CD4-positive, alpha-beta T cell (primary cell): ENCODE measurements at regions not wholly inside any gene's neighbourhood (a gene's known extent, or its start where the extent isn't known, plus 50 kb on each side); places are given as distances from the start of the nearest gene placed in this dataset.

Experiments used
- ATAC-seq: fragments of 200-7000 bp; cut with Tn5 transposase; one replicate; pipeline ENCODE4 v1.10.0; 2022; ENCODE audit warnings: mild to moderate bottlenecking; ENCODE audit not compliant: poor library complexity
- CTCF ChIA-PET: fragments of 350-600 bp; sonication (Branson Sonifier 250); formaldehyde crosslinking; loops from one replicate; lab custom pipeline; 2021; ENCODE audit warnings: antibody characterized with exemption, inconsistent platforms; lab: Charles Lee
- POLR2A ChIA-PET: fragments of 350-600 bp; sonication (Branson Sonifier 250); formaldehyde crosslinking; loops from one replicate; lab custom pipeline; 2021; ENCODE audit warnings: antibody characterized with exemption, inconsistent platforms; lab: Charles Lee
- DNase-seq, 14 experiments: peaks; one replicate each; pipeline ENCODE4 v3.0.0-alpha.2; 2013 to 2020; ENCODE audit warnings: mixed read lengths in 2 of 14
- H3K27ac ChIP-seq, 2 donors: one replicate each; pipeline versions ENCODE4 v1.5.1 to v1.7.0; 2013; ENCODE audit warnings: low read length in 2 of 2, low read depth in 1 of 2, mild to moderate bottlenecking in 1 of 2
- H3K27me3 ChIP-seq, 2 experiments: 1 replicate in 1 of 2; 2 replicates in 1 of 2; pipeline versions ENCODE4 v1.6.1 to v1.7.0; 2013; ENCODE audit warnings: low read length in 2 of 2, control low read depth in 1 of 2, mild to moderate bottlenecking in 1 of 2, moderate library complexity in 1 of 2; ENCODE audit not compliant: insufficient read depth in 2 of 2, control insufficient read depth in 1 of 2
- H3K36me3 ChIP-seq: one replicate; pipeline ENCODE4 v1.6.1; 2013; ENCODE audit warnings: low read length, control low read depth; ENCODE audit not compliant: insufficient read depth
- H3K4me1 ChIP-seq: one replicate; pipeline ENCODE4 v1.6.1; 2013; ENCODE audit warnings: low read length, control low read depth; ENCODE audit not compliant: insufficient read depth
- H3K4me3 ChIP-seq: one replicate; pipeline ENCODE4 v1.5.1; 2013; ENCODE audit warnings: mild to moderate bottlenecking, low read length, moderate library complexity
- H3K9me3 ChIP-seq, 2 experiments: 1 replicate in 1 of 2; 2 replicates in 1 of 2; pipeline versions ENCODE4 v1.6.1 to v1.7.0; 2013; ENCODE audit warnings: low read length in 2 of 2, mild to moderate bottlenecking in 2 of 2, control low read depth in 1 of 2, moderate library complexity in 1 of 2; ENCODE audit not compliant: control insufficient read depth in 1 of 2, insufficient read depth in 1 of 2
- H3K27ac Mint-ChIP-seq: one replicate; pipeline ENCODE4 v1.8.0; 2020; ENCODE audit warnings: mixed read lengths
- H3K27me3 Mint-ChIP-seq: one replicate; pipeline ENCODE4 v1.8.0; 2021; ENCODE audit warnings: mixed read lengths
- H3K36me3 Mint-ChIP-seq: one replicate; pipeline ENCODE4 v1.8.0; 2021; ENCODE audit warnings: low read depth, mixed read lengths
- H3K4me1 Mint-ChIP-seq: one replicate; pipeline ENCODE4 v1.8.0; 2021; ENCODE audit warnings: low read depth, mixed read lengths
- H3K4me3 Mint-ChIP-seq: one replicate; pipeline ENCODE4 v1.8.0; 2020; ENCODE audit warnings: mild to moderate bottlenecking, mixed read lengths
- H3K9me3 Mint-ChIP-seq: one replicate; pipeline ENCODE4 v1.8.0; 2020; ENCODE audit warnings: mixed read lengths
- CTCF ChIP-seq: fragments of 200-600 bp; IDR thresholded peaks from one replicate; pipeline ENCODE4 v1.8.0; 2022; ENCODE audit warnings: antibody characterized with exemption, mild to moderate bottlenecking
- intact Hi-C, 2 experiments: fragments of 100-400 bp; cut with DNase I in 1 of 2; cut with micrococcal nuclease in 1 of 2; formaldehyde crosslinking; loops; one replicate each; pipeline versions ENCODE4 v1.15.1 to v1.9.0; 2023 to 2025; cut with DNase I, micrococcal nuclease

DNA sequence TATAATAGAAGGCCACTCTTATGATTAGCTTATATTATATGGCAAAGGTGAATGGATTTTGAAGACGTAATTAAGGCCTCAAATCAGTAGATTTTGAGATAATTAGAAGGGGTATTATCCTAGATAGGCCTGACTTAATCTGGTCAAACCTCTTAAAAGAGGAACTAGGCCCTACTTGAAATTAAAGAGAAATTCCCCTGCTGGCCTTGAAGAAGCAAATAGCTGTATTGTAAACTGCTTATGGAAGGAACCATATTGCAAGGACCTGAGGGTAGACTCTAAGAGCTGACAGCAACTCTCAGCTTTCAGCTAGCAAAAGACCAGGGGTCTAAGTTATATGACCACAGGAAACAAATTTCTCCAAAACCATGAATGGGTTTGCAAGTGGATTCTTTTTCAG is 219.0 kb upstream of the ONECUT1 start:
- Histone ChIP-seq H3K36me3 (no peaks in the 10 kb centered on the region), H3K4me1 (no peaks in the 10 kb centered on the region), H3K4me3 (no peak overlapping the region), H3K27me3 (no peaks in the 10 kb centered on the region), H3K9me3 (no peaks in the 10 kb centered on the region), H3K27ac (no peak overlapping the region)
- no peak overlapping the region for H3K27ac Mint-ChIP-seq
- H3K27me3 Mint-ChIP-seq: peaks cover 5% of the 10 kb centered on the region
- POLR2A ChIA-PET: no interaction called here
- DNase-seq (no peak), ATAC-seq (no peak)
- no peaks in the 10 kb centered on the region for H3K36me3 Mint-ChIP-seq
- TF ChIP-seq CTCF: no peak
- intact Hi-C loops: no loop called here
- H3K9me3 Mint-ChIP-seq: no peaks in the 10 kb centered on the region
- H3K4me1 Mint-ChIP-seq: no peaks in the 10 kb centered on the region
- H3K4me3 Mint-ChIP-seq: no peak overlapping the region
- CTCF ChIA-PET: no interaction called here

DNA sequence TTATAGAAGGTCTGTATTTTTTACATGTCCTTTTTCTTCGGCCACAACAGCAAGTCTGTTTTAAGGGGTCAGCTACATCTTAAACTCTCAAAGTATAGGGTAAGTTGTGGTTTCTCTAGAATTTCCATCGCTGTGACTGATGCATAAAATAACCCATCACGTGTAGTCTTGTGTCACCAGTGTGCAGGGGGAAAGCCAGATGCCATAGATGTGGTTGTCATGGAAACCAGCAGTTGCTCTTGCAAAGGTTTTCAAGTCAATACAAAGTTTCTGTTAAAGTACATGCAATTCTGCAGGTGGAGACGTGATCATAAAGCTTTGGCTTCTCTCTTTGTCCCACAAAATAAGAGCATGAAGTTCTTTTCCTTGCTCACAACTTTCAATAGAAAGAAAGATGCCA is 210.3 kb upstream of the ONECUT1 start:
- no peak overlapping the region for H3K27ac Mint-ChIP-seq
- no peak overlapping the region for H3K4me3 Mint-ChIP-seq
- DNase-seq (no peak), ATAC-seq (no peak)
- no peaks in the 10 kb centered on the region for H3K36me3 Mint-ChIP-seq
- ChIA-PET CTCF (no interaction called here), POLR2A (no interaction called here)
- H3K4me3 ChIP-seq: no peak overlapping the region
- peaks cover 0 to 7% of the 10 kb centered on the region in 2 experiments for H3K27me3 ChIP-seq
- H3K9me3 ChIP-seq: no peaks in the 10 kb centered on the region
- H3K4me1 Mint-ChIP-seq: no peaks in the 10 kb centered on the region
- H3K27me3 Mint-ChIP-seq: peaks cover 15% of the 10 kb centered on the region
- no peak for TF ChIP-seq CTCF
- intact Hi-C loops: no loop called here
- no peak overlapping the region for H3K27ac ChIP-seq
- H3K4me1 ChIP-seq: no peaks in the 10 kb centered on the region
- H3K36me3 ChIP-seq: no peaks in the 10 kb centered on the region
- H3K9me3 Mint-ChIP-seq: no peaks in the 10 kb centered on the region

DNA sequence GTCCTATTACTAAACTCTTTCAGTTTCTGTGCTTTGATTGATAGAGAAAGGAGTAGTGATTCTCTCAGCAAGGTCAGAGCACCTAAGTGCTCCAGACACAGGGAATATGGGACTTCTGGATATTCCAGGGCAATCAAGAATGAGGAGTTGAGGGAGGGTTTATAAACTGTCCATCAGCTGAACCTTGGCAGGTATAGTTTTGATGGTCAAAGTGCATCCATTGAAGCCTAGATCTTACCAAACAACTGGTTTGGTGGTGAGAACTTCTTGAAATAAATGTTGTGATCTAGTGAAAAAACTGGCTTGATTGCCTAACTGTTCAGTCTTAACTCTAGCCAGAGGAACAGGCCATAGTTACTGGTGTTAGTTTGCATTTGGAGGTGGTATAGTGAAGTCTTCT is 207.0 kb upstream of the ONECUT1 start:
- Mint-ChIP-seq H3K9me3 (peaks cover 13% of the 10 kb centered on the region), H3K27me3 (peaks cover 11% of the 10 kb centered on the region), H3K4me1 (no peaks in the 10 kb centered on the region), H3K4me3 (no peak overlapping the region), H3K36me3 (no peaks in the 10 kb centered on the region), H3K27ac (no peak overlapping the region)
- Histone ChIP-seq H3K27ac (no peak overlapping the region), H3K4me3 (no peak overlapping the region), H3K4me1 (no peaks in the 10 kb centered on the region), H3K9me3 (no peaks in the 10 kb centered on the region), H3K27me3 (no peaks in the 10 kb centered on the region), H3K36me3 (no peaks in the 10 kb centered on the region)
- ChIA-PET POLR2A (no interaction called here), CTCF (no interaction called here)
- no peak for ATAC-seq
- TF ChIP-seq CTCF: no peak
- no peak for DNase-seq
- intact Hi-C loops: no loop called here
